Right lobe of liver (tissue), 6 donors: ENCODE measurements at regions not wholly inside any gene's neighbourhood (a gene's known extent, or its start where the extent isn't known, plus 50 kb on each side); places are given as distances from the start of the nearest gene placed in this dataset.

ENCODE experiments used
- ATAC-seq, 4 donors: fragments of 200-7000 bp; cut with Tn5 transposase; one replicate each; pipeline ENCODE4 v1.9.1; 2020; ENCODE audit warnings: mild to moderate bottlenecking in 4 of 4, moderate library complexity in 4 of 4
- DNase-seq, 3 donors: peaks; one replicate each; pipeline ENCODE4 v3.0.0-alpha.2; 2020
- H3K27ac ChIP-seq, 3 donors: fragments of 200-600 bp; one replicate each; pipeline ENCODE4 v1.8.0; 2022
- H3K27me3 ChIP-seq, 2 donors: fragments of 200-600 bp; one replicate each; pipeline ENCODE4 v1.8.0; 2022
- H3K36me3 ChIP-seq, 4 donors: fragments of 200-600 bp; sonication (generic) in 1 of 4; one replicate each; pipeline versions ENCODE4 v1.5.1 to v1.8.0; 2017 to 2022; ENCODE audit warnings: control low read depth in 1 of 4
- H3K4me1 ChIP-seq, 4 donors: fragments of 200-600 bp; sonication (generic) in 1 of 4; one replicate each; pipeline versions ENCODE4 v1.5.1 to v1.8.0; 2017 to 2022; ENCODE audit warnings: control low read depth in 1 of 4
- H3K4me3 ChIP-seq, 3 donors: fragments of 200-600 bp; one replicate each; pipeline ENCODE4 v1.8.0; 2022
- H3K9me3 ChIP-seq, 4 donors: fragments of 200-600 bp; sonication (generic) in 1 of 4; one replicate each; pipeline versions ENCODE4 v1.5.1 to v1.8.0; 2017 to 2022; ENCODE audit warnings: control low read depth in 1 of 4
- POLR2A ChIP-seq: fragments of 450-650 bp; IDR thresholded peaks from one replicate; pipeline ENCODE4 v1.6.1; 2017; ENCODE audit warnings: antibody characterized with exemption, mild to moderate bottlenecking
- WGBS: methylation state at CpG from one replicate; pipeline ENCODE4 v1.1.6; 2018; ENCODE audit warnings: low coverage, low lambda C conversion rate; ENCODE audit not compliant: insufficient coverage; ENCODE audit errors: missing lambda C conversion rate; 5-methylcytosine and 5-hydroxymethylcytosine counted together
- intact Hi-C, 2 donors: fragments of 100-400 bp; cut with DNase I; formaldehyde crosslinking; loops; one replicate each; pipeline versions ENCODE4 v1.11.2 to v1.14.1; 2022
- TF ChIP-seq, protein P1 (sequence below), 4 donors: fragments of 200-600 bp in 3 of 4; fragments of 450-650 bp in 1 of 4; IDR thresholded peaks; one replicate each; pipeline versions ENCODE4 v1.5.1 to v1.8.0; 2016 to 2022; ENCODE audit warnings: antibody characterized with exemption in 4 of 4, mild to moderate bottlenecking in 2 of 4
- donor health status: DM: no; HTN: yes; CAD: no.
- donor health status: DM: no; HTN: no; CAD: no.
- donor health status: DM: no; HTN: no; CAD: no.
- donor health status: DM: no; HTN: yes; CAD: no.
- donor health status: DM: no; HTN: yes; CAD: no.

DNA sequence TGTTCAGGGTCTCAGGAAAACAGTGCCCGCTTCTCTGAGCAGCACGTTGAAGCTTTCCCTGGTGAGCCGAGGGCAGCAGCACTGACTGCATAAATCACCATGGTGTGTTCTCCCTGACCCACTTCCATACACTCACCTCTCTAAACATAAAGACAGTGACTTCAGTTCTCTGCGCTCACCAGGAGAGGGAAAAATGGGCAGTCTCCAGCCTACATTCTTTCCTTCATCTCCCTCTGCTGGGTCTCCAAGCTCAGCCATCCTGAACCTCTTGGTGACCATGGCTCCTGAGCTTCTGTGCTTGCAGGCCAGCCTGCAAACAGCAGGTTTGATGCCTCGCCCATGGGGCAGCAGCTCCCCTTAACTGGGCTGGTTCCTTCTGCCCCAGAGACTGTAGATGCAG, 236.6 kb upstream of the ZNF32 start:
- TF ChIP-seq, protein P1, sequence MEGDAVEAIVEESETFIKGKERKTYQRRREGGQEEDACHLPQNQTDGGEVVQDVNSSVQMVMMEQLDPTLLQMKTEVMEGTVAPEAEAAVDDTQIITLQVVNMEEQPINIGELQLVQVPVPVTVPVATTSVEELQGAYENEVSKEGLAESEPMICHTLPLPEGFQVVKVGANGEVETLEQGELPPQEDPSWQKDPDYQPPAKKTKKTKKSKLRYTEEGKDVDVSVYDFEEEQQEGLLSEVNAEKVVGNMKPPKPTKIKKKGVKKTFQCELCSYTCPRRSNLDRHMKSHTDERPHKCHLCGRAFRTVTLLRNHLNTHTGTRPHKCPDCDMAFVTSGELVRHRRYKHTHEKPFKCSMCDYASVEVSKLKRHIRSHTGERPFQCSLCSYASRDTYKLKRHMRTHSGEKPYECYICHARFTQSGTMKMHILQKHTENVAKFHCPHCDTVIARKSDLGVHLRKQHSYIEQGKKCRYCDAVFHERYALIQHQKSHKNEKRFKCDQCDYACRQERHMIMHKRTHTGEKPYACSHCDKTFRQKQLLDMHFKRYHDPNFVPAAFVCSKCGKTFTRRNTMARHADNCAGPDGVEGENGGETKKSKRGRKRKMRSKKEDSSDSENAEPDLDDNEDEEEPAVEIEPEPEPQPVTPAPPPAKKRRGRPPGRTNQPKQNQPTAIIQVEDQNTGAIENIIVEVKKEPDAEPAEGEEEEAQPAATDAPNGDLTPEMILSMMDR (IDR thresholded peaks at IDR 0.05): no peak
- TF ChIP-seq POLR2A: no peak
- no peaks in the 10 kb centered on the region for H3K9me3 ChIP-seq
- no peaks in the 10 kb centered on the region for H3K27me3 ChIP-seq
- 81% methylated on average over 3 of the region's 5 CpGs for WGBS
- no peak overlapping the region for H3K4me3 ChIP-seq
- no peaks in the 10 kb centered on the region for H3K36me3 ChIP-seq
- DNase-seq (no peak), ATAC-seq (no peak)
- intact Hi-C loops: no loop called here
- H3K4me1 ChIP-seq: no peaks in the 10 kb centered on the region
- H3K27ac ChIP-seq: no peak overlapping the region

DNA sequence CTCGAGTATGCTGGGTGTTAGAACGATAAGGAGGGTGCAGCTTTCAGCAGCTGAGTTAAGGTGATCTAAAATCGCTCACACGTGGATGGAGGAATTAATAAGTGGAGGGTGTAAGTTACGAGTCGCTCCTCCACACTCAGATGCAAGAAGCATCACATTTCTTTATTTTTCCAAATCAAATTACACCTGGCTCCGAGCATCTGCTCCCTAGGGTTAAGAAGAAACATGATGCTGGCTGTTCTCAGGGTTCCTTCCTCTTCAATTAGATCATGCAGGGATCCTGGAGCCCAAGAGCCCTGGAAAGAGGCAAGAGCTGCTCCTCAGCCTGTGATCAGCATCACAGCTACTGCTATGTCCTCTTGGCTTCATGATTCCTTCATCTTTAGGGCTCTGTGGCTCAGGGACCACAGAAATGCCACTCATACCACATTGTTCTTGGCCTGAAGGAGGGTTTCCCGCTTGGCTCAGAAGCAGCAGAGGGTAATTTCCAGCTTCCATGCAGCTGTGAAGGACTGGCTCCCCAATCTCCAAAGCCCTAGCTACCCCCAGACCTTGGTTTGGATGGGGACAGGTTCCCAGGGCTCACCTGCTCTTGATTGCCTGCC, 235.9 kb upstream of the ZNF32 start:
- intact Hi-C loops: no loop called here
- Histone ChIP-seq H3K27me3 (no peaks in the 10 kb centered on the region), H3K4me3 (no peak overlapping the region), H3K9me3 (no peaks in the 10 kb centered on the region), H3K36me3 (no peaks in the 10 kb centered on the region), H3K27ac (no peak overlapping the region), H3K4me1 (no peaks in the 10 kb centered on the region)
- DNase-seq: no peak
- TF ChIP-seq, protein P1 (IDR thresholded peaks at IDR 0.05): no peak
- 63% methylated on average over 8 of the region's 8 CpGs for WGBS
- no peak for ATAC-seq

DNA sequence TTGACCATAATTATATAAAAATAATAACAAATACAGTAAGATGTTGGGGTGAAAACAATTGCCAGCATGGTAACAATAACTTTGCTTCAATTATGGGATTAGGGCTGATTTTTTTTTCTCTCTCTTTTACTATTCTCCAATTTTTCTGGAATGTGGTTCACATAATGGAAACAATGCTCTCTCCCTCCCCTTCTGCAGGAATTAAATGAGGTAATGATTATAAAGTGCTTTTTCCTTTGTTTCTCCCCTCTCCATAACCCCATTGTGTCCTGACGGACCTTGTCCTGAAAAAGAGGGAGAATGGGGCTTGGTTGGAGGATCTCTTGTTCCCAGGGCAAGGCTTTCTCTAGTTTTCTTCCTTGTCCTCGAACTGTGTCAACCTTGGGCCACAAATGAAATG, 234.0 kb upstream of the ZNF32 start:
- no peak overlapping the region for H3K27ac ChIP-seq
- H3K9me3 ChIP-seq: no peaks in the 10 kb centered on the region
- ATAC-seq (no peak), DNase-seq (no peak)
- TF ChIP-seq, protein P1 (IDR thresholded peaks at IDR 0.05): no peak
- no peak for TF ChIP-seq POLR2A
- intact Hi-C loops: no loop called here
- H3K4me3 ChIP-seq: no peak overlapping the region
- H3K27me3 ChIP-seq: no peaks in the 10 kb centered on the region
- H3K4me1 ChIP-seq: no peaks in the 10 kb centered on the region
- no peaks in the 10 kb centered on the region for H3K36me3 ChIP-seq
- WGBS: 41% methylated on average over 2 of the region's 2 CpGs

- no peak for TF ChIP-seq POLR2A
- TF ChIP-seq, protein P1 (IDR thresholded peaks at IDR 0.05): no peak
- no peak overlapping the region for H3K27ac ChIP-seq
- no peak for ATAC-seq
- H3K9me3 ChIP-seq: no peaks in the 10 kb centered on the region
- no CpG with 5 or more reads among the region's 2 CpGs for WGBS
- H3K27me3 ChIP-seq: no peaks in the 10 kb centered on the region
- no peaks in the 10 kb centered on the region for H3K36me3 ChIP-seq
- no peaks in the 10 kb centered on the region for H3K4me1 ChIP-seq
- intact Hi-C loops: no loop called here
- DNase-seq: no peak
- no peak overlapping the region for H3K4me3 ChIP-seq
Observed at GRCh38 chr10:43881657-43882056, 233.0 kb upstream of the ZNF32 start.

DNA sequence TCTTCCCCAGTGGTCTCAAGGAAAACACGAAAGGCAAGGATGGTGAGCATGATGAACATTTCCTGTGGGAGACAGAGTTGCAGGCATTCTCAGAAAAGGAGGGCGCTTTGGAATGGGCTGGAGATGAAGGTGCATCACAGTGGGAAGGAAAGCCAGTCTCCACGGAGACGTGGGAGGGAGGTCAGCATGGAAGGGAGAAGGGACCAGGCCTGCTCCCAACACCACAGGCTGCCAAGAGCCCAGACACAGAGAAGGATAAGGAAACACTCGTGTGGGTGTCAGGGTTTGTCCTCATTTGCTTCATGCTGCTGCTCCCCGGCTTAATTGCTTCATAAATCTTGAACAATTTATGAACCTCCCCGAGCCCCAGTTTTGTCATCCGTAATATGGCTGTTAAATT, 231.5 kb upstream of the ZNF32 start:
- DNase-seq: no peak
- Histone ChIP-seq H3K4me1 (no peaks in the 10 kb centered on the region), H3K4me3 (no peak overlapping the region), H3K27ac (no peak overlapping the region), H3K36me3 (no peaks in the 10 kb centered on the region), H3K27me3 (no peaks in the 10 kb centered on the region), H3K9me3 (no peaks in the 10 kb centered on the region)
- intact Hi-C loops: no loop called here
- WGBS: 70% methylated on average over 5 of the region's 8 CpGs
- no peak for TF ChIP-seq POLR2A
- TF ChIP-seq, protein P1 (IDR thresholded peaks at IDR 0.05): no peak
- no peak for ATAC-seq
